K562 (cell line): ENCODE measurements at regions not wholly inside any gene's neighbourhood (a gene's known extent, or its start where the extent isn't known, plus 50 kb on each side); places are given as distances from the start of the nearest gene placed in this dataset.

Experiments
- ATAC-seq: fragments of 200-7000 bp; cut with Tn5 transposase; 3 replicates; pipeline ENCODE4 v1.9.1; 2020; ENCODE audit warnings: moderate library complexity
- BruUV-seq: library from RNA; stranded (reverse); fragments of 400-500 nt; replicated peaks from 2 replicates; lab custom pipeline; 2021; lab: Mats Ljungman, UMichigan
- CTCF ChIA-PET: fragments of 300-600 bp; formaldehyde crosslinking; extraction: SDS; loops from one replicate; lab custom pipeline; 2021; ENCODE audit warnings: low intra/inter-chr PET ratio; lab: Yijun Ruan, JAX
- POLR2A ChIA-PET: fragments of 300-600, 350-650 bp; sonication (Branson Sonifier 250); formaldehyde crosslinking; extraction: SDS; loops from one replicate; lab custom pipeline; 2021; ENCODE audit warnings: antibody characterized with exemption, inconsistent platforms; lab: Yijun Ruan, JAX
- DNase-seq, 4 experiments: peaks; one replicate each; pipeline versions ENCODE4 v3.0.0 to v3.0.0-alpha.2; 2011 to 2018; ENCODE audit warnings: low spot score in 3 of 4, mixed read lengths in 3 of 4; ENCODE audit errors: extremely low read depth in 1 of 4
- FAIRE-seq: peaks from 2 replicates; lab custom pipeline; 2011; peaks lifted over from hg19 to GRCh38; lab: Jason Lieb, UNC
- H2AFZ ChIP-seq: 2 replicates; pipeline ENCODE4 v1.6.0; 2011; ENCODE audit warnings: low read depth, low read length, control low read depth, inconsistent platforms
- H3K27ac ChIP-seq: fragments of 200-600 bp; 3 replicates; pipeline ENCODE4 v1.8.0; 2011; ENCODE audit warnings: low read depth, mild to moderate bottlenecking, control low read depth, inconsistent platforms, low read length, moderate library complexity, mixed read lengths; ENCODE audit errors: extremely low read depth
- H3K27me3 ChIP-seq, 2 experiments: fragments of 300-600 bp in 1 of 2; 2 replicates in 1 of 2; 3 replicates in 1 of 2; pipeline versions ENCODE4 v1.6.0 to v1.8.0; 2011; ENCODE audit warnings: inconsistent platforms in 2 of 2, low read length in 2 of 2, mild to moderate bottlenecking in 1 of 2, mixed read lengths in 1 of 2, moderate library complexity in 1 of 2; ENCODE audit not compliant: control insufficient read depth in 2 of 2, insufficient read depth in 2 of 2
- H3K36me3 ChIP-seq: fragments of 300-600 bp; 3 replicates; pipeline ENCODE4 v1.8.0; 2011; ENCODE audit warnings: mild to moderate bottlenecking, low read length, inconsistent platforms; ENCODE audit not compliant: control insufficient read depth, insufficient read depth
- H3K4me1 ChIP-seq, 2 experiments: fragments of 200-600 bp in 1 of 2; replicated peaks in 1 of 2; 2 replicates in 1 of 2; 3 replicates in 1 of 2; pipeline versions ENCODE4 v1.5.1 to v1.8.0; 2011; ENCODE audit warnings: inconsistent platforms in 2 of 2, low read length in 2 of 2, mild to moderate bottlenecking in 1 of 2, mixed read lengths in 1 of 2, moderate library complexity in 1 of 2; ENCODE audit not compliant: control insufficient read depth in 2 of 2, insufficient read depth in 2 of 2
- H3K4me2 ChIP-seq: 2 replicates; pipeline ENCODE4 v1.6.1; 2011; ENCODE audit warnings: low read length, control low read depth, inconsistent platforms, mixed read lengths; ENCODE audit not compliant: insufficient read depth
- H3K4me3 ChIP-seq: fragments of 200-600 bp; sonication (generic), shearing (Covaris generic); 2 replicates; pipeline ENCODE4 v1.5.1; 2016; ENCODE audit warnings: control low read depth, inconsistent platforms
- H3K79me2 ChIP-seq: fragments of 200-600 bp; 3 replicates; pipeline ENCODE4 v1.8.0; 2011; ENCODE audit warnings: low read length, inconsistent platforms; ENCODE audit not compliant: control insufficient read depth, insufficient read depth
- H3K9ac ChIP-seq, 2 experiments: 2 replicates each; pipeline versions ENCODE4 v1.6.0 to v1.6.1; 2011; ENCODE audit warnings: low read depth in 2 of 2, low read length in 2 of 2, control low read depth in 1 of 2, inconsistent platforms in 1 of 2, mild to moderate bottlenecking in 1 of 2, mixed read lengths in 1 of 2; ENCODE audit not compliant: insufficient read depth in 1 of 2
- H3K9me1 ChIP-seq: one replicate; pipeline ENCODE4 v1.6.0; 2011; ENCODE audit warnings: inconsistent platforms, mild to moderate bottlenecking, low read length, moderate library complexity; ENCODE audit not compliant: control insufficient read depth, insufficient read depth
- H3K9me3 ChIP-seq: replicated peaks from 2 replicates; pipeline ENCODE4 v1.5.1; 2011; ENCODE audit warnings: low read depth, low read length, inconsistent platforms; ENCODE audit not compliant: control insufficient read depth, insufficient read depth
- H4K20me1 ChIP-seq: replicated peaks from 2 replicates; pipeline ENCODE4 v1.6.1; 2011; ENCODE audit warnings: low read length, inconsistent platforms, mixed read lengths; ENCODE audit not compliant: control insufficient read depth, insufficient read depth
- CTBP1 ChIP-seq: fragments of 450-650 bp; IDR thresholded peaks from 2 replicates; pipeline ENCODE4 v1.6.1; 2016; ENCODE audit warnings: borderline replicate concordance
- MBD1 ChIP-seq: fragments of 250-450 bp; sonication (Bioruptor Pico); IDR thresholded peaks from 2 replicates; pipeline ENCODE4 v1.8.0; 2022; ENCODE audit warnings: inconsistent platforms
- RBM25 ChIP-seq: fragments of 200-400 bp; formaldehyde crosslinking; IDR thresholded peaks from 2 replicates; pipeline ENCODE4 v1.6.1; 2018; ENCODE audit warnings: low read length, low read depth, moderate library complexity; ENCODE audit not compliant: severe bottlenecking
- RFX1 ChIP-seq: fragments of 450-650 bp; IDR thresholded peaks from 2 replicates; pipeline ENCODE4 v1.6.1; 2016; ENCODE audit warnings: mild to moderate bottlenecking, moderate library complexity
- SREBF1 ChIP-seq: fragments of 150-350 bp; IDR thresholded peaks from 2 replicates; pipeline ENCODE4 v1.6.1; 2014; ENCODE audit warnings: antibody characterized with exemption, low read depth, low read length, borderline replicate concordance
- ZNF75A ChIP-seq: fragments of 450-650 bp; formaldehyde crosslinking; IDR thresholded peaks from 2 replicates; pipeline ENCODE4 v1.4.0; 2020; ENCODE audit warnings: mild to moderate bottlenecking
- whole genome bisulfite sequencing: fragments of 100-300 bp; shearing (Covaris generic); methylation state at CpG from one replicate; pipeline ENCODE4 v1.1.6; 2016; ENCODE audit warnings: low coverage, mixed read lengths; ENCODE audit not compliant: insufficient coverage; ENCODE audit errors: missing lambda C conversion rate; 5-methylcytosine and 5-hydroxymethylcytosine counted together
- in situ Hi-C: fragments of 300-500 bp; cut with MboI; formaldehyde crosslinking; loops from 4 replicates; pipeline ENCODE4 v1.15.0; 2018; ENCODE audit warnings: inconsistent platforms, mixed read lengths
- intact Hi-C: fragments of 100-400 bp; cut with micrococcal nuclease; formaldehyde crosslinking; loops from 2 replicates; pipeline ENCODE4 v1.14.2; 2022
- TF ChIP-seq, protein P1 (sequence below): IDR thresholded peaks from 3 replicates; pipeline ENCODE4 v1.6.1; 2011; ENCODE audit warnings: borderline replicate concordance, mild to moderate bottlenecking, moderate library complexity; ENCODE audit not compliant: insufficient read length; ENCODE audit errors: extremely low read depth

DNA sequence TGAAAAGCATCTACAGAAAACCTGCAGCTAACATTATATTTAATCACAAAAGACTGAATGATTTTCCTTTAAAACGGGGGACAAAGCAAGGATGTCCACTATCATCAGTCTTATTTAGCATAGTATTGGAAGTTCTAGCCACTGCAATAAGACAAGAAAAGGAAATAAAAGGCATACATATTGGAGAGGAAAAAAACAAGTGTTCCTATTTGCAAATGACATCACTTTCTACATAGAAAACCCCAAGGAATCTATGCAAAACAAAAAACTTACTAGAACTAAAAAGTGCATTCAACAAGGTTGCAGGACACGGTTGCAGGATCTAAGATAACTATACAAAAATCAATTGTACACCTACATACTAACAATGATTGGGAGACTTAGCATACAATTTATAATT lies 101.6 kb upstream of the MEF2A start:
- Histone ChIP-seq H3K9me3 (no peaks in the 10 kb centered on the region), H3K4me2 (no peak overlapping the region), H3K9me1 (no peaks in the 10 kb centered on the region), H4K20me1 (no peaks in the 10 kb centered on the region), H3K27me3 (no peaks in the 10 kb centered on the region), H3K4me3 (no peak overlapping the region), H3K79me2 (no peaks in the 10 kb centered on the region), H3K36me3 (no peaks in the 10 kb centered on the region), H3K9ac (no peak overlapping the region), H3K27ac (no peak overlapping the region)
- in situ Hi-C loops: no loop called here
- BruUV-seq: no TSS peak
- intact Hi-C loops: no loop called here
- DNase-seq (no peak), FAIRE-seq (no peak), ATAC-seq (no peak)
- POLR2A ChIA-PET: interaction anchor here (2.1 kb wide), 1 partner anchor 11 kb away, joined by 4 read pairs; no protein-coding TSS in a partner anchor
- TF ChIP-seq ZNF75A (CRISPR knock-in tag) (no peak), RBM25 (peak; percentile 13), CTBP1 (no peak), MBD1 (CRISPR knock-in tag) (no peak), SREBF1 (no peak), RFX1 (no peak)
- TF ChIP-seq, protein P1, sequence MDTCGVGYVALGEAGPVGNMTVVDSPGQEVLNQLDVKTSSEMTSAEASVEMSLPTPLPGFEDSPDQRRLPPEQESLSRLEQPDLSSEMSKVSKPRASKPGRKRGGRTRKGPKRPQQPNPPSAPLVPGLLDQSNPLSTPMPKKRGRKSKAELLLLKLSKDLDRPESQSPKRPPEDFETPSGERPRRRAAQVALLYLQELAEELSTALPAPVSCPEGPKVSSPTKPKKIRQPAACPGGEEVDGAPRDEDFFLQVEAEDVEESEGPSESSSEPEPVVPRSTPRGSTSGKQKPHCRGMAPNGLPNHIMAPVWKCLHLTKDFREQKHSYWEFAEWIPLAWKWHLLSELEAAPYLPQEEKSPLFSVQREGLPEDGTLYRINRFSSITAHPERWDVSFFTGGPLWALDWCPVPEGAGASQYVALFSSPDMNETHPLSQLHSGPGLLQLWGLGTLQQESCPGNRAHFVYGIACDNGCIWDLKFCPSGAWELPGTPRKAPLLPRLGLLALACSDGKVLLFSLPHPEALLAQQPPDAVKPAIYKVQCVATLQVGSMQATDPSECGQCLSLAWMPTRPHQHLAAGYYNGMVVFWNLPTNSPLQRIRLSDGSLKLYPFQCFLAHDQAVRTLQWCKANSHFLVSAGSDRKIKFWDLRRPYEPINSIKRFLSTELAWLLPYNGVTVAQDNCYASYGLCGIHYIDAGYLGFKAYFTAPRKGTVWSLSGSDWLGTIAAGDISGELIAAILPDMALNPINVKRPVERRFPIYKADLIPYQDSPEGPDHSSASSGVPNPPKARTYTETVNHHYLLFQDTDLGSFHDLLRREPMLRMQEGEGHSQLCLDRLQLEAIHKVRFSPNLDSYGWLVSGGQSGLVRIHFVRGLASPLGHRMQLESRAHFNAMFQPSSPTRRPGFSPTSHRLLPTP: no peak
- TF ChIP-seq, all 486 proteins: peak for 1
- 0% methylated on average over 2 of the region's 2 CpGs for whole genome bisulfite sequencing
- no peaks in the 10 kb centered on the region for H3K4me1 ChIP-seq
- CTCF ChIA-PET: no interaction called here
- no peak overlapping the region for H2AFZ ChIP-seq
